ENCODE measurements at regions not wholly inside any gene's neighbourhood (a gene's known extent, or its start where the extent isn't known, plus 50 kb on each side); places are given as distances from the start of the nearest gene placed in this dataset.

DNA sequence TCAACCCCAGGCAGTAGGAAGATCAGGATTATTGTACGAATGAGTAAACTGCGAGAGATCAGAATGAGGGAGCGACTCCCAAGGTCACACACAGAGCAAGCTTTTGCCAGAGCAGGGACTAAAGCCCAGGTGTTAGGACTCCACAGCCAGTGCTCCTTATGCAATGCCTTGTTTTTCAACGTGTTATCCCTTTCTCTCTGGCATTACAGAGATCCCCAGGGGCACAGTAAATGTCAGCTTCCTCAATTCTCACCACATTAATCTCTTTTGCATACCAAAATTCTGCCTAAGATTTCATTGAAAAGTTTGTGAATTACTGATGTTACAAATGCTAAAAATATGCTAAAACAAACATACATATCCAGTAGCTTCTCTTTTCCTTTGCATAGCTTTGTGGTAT, 68.1 kb upstream of the CES5A start:
- TF ChIP-seq, protein P1, sequence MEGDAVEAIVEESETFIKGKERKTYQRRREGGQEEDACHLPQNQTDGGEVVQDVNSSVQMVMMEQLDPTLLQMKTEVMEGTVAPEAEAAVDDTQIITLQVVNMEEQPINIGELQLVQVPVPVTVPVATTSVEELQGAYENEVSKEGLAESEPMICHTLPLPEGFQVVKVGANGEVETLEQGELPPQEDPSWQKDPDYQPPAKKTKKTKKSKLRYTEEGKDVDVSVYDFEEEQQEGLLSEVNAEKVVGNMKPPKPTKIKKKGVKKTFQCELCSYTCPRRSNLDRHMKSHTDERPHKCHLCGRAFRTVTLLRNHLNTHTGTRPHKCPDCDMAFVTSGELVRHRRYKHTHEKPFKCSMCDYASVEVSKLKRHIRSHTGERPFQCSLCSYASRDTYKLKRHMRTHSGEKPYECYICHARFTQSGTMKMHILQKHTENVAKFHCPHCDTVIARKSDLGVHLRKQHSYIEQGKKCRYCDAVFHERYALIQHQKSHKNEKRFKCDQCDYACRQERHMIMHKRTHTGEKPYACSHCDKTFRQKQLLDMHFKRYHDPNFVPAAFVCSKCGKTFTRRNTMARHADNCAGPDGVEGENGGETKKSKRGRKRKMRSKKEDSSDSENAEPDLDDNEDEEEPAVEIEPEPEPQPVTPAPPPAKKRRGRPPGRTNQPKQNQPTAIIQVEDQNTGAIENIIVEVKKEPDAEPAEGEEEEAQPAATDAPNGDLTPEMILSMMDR (IDR thresholded peaks at IDR 0.05; ENCODE audit: extremely low read depth, missing control alignments) = no peak
- DNase-seq (ENCODE audit: low spot score) = no peak

DNA sequence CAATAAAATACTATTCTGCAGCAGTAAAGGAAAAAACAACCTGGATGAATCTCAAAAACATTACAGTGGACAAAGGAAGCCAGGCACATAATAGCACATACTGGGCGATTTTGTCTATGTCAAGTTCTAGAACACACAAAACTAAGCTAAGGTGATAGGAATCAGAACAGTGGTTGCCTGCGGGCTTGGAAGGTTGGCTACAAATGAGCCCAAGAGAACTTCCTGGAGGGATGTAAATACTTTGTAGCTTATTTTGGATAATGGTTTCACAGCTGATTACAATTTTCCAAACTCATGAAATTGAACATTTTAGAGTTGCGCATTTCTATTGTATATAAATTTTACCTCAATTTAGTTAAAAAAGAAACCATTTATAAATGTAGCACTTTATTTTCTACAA, 67.6 kb upstream of the CES5A start:
- TF ChIP-seq, protein P1 (IDR thresholded peaks at IDR 0.05; ENCODE audit: extremely low read depth, missing control alignments) = no peak
- DNase-seq (ENCODE audit: low spot score) = no peak

DNA sequence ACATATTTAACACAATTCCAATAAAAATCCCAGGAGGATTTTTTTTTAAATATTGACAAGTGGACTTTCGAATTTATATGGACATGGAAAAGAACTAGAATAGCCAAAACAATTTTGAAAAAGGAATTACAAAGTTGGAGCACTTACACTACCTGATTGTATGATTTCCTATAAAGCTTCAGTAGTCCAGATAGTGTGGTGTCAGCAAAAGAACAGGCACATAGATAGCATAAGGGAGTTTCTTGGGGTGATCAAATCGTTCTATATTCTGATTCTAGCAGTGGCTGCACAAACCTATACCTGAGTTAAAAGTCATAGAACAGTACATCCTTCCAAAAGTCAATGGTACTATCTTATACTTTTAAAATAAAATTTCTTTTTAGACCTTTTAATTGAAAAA, 66.4 kb upstream of the CES5A start:
- TF ChIP-seq, protein P1 (IDR thresholded peaks at IDR 0.05; ENCODE audit: extremely low read depth, missing control alignments) = no peak
- DNase-seq (ENCODE audit: low spot score) = no peak

DNA sequence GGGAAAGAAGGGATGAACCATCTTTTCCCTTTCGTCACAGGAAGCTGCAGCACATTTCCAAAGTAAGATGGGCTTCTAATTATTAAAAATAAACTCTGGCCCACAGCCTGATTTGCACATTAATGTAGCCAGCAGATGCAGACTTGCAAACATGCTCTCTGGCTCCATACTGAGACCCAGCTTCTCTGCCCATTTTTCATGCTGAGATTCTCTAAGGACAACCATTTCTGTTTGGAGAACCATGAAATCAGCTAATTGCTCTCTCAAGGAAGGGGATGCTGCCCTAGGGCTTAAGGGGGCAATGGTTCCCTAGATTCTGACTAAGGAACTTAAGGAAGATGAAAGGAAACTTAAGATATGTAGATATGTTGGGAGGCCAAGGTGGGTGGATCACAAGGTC, 63.0 kb upstream of the CES5A start:
- DNase-seq (ENCODE audit: low spot score) = no peak
- TF ChIP-seq, protein P1 (IDR thresholded peaks at IDR 0.05; ENCODE audit: extremely low read depth, missing control alignments) = no peak

DNA sequence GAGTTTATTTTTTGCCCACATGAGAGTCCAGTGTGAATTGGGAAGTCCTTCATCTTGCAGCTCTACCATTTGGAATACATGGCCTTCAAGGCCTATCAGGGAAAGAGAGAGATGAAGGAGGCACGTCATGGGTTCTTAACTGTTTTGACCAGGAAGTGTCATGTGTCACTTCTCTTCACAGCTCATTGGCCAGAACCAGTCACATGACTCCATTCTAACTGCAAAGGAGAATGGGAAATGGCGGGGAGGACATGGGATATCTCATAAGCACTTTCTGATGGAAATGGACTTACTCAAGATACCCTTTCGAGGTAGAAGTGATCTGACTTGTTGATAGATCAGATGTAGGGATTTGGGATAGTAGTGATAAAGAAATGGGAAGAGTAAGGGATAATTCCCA, 57.9 kb upstream of the CES5A start:
- TF ChIP-seq, protein P1 (IDR thresholded peaks at IDR 0.05; ENCODE audit: extremely low read depth, missing control alignments) = no peak
- DNase-seq (ENCODE audit: low spot score) = no peak

DNA sequence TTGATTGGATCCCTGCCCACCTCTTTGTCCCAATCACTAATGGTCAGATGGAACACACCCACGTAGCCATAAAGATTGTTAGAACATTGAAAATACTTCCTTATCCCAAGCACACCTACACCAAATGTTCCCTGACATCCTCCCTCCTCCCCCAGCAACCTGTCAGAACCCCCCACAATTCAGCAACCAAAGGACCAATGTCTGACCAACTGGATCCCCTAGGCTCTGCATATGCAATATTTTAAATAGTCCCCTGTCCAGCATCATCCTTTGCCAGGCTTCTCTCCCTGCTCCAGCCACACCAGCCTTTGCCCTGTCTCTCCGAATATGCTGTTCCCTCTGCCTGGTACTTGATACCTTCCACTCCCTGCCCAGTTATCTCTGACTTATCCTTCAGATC, 54.9 kb upstream of the CES5A start:
- TF ChIP-seq, protein P1 (IDR thresholded peaks at IDR 0.05; ENCODE audit: extremely low read depth, missing control alignments) = no peak

DNA sequence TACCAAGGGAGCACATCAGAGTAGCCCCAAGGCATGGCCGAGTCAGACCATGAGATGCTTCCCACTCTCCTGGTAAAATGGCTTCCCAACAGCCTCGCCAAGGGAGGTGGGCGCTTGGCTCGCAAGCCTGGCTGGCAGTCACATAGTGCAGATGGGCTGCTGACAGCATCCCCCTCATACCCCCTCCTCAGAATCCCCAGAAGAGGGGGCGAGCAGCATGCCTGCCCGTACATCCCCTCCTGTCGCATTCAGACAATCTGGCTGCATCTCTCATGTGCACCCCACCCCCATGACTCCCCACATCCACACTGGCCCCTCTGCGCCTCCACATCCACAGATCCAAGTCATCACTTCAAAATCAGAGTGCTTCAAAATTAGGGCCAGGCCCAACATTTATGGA, 54.0 kb upstream of the CES5A start:
- DNase-seq (ENCODE audit: low spot score) = no peak
- TF ChIP-seq, protein P1 (IDR thresholded peaks at IDR 0.05; ENCODE audit: extremely low read depth, missing control alignments) = no peak

More for the DNA sequence above, 54.9 kb upstream of the CES5A start:
- no peak for DNase-seq (ENCODE audit: low spot score)

Data from GM20000 (cell line).